ENCODE measurements at regions not wholly inside any gene's neighbourhood (a gene's known extent, or its start where the extent isn't known, plus 50 kb on each side); places are given as distances from the start of the nearest gene placed in this dataset.

DNA sequence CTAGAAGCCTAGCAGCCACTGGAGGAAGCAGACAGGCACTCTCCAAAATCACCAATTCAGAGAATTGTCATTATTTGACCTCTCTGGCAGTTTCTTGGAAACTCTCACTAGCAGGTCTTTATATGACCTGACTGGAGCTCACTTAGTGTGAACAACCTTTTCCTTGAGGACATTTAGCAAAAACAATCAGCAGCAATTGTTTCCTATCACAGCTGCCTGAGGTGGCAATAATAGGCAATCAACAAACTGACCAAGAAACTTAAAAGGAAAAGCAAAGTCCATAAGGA is 162.4 kb upstream of the STT3B start:
- Histone ChIP-seq H3K4me3 (ENCODE audit: low read depth, low read length) (no peak overlapping the region), H3K27ac (ENCODE audit: low read depth, low read length) (no peak overlapping the region), H3K9me3 (ENCODE audit: control insufficient read depth, insufficient read depth, low read length) (no peaks in the 10 kb centered on the region), H3K27me3 (ENCODE audit: control insufficient read depth, insufficient read depth, low read length) (no peaks in the 10 kb centered on the region)
- ChIA-PET POLR2A (no interaction called here), CTCF (no interaction called here)
- TF ChIP-seq CTCF (IDR thresholded peaks at IDR 0.05; ENCODE audit: low read depth, low read length) = no peak
- no peak for DNase-seq (ENCODE audit: low read depth, low spot score)

DNA sequence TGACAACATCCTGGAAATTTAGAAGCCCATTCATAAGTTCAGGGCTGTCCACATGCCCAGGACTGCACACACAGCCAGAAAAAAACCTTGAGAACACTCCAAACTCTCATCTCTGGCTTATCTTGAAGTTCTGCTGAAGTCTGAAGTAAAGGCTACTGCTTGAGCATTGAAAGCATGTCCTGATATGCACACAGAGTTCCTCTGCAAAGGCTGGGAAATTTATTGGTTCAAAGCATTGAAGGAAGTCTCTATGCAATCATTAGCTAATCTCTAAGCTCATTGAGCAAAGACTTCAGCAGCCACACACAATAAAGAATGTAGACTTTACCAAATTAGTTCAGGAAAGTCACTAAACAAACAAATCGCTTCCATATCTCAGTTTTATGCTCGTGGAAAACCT is 162.0 kb upstream of the STT3B start:
- Histone ChIP-seq H3K4me3 (ENCODE audit: low read depth, low read length) (no peak overlapping the region), H3K27me3 (ENCODE audit: control insufficient read depth, insufficient read depth, low read length) (no peaks in the 10 kb centered on the region), H3K27ac (ENCODE audit: low read depth, low read length) (no peak overlapping the region), H3K9me3 (ENCODE audit: control insufficient read depth, insufficient read depth, low read length) (no peaks in the 10 kb centered on the region)
- ChIA-PET CTCF (no interaction called here), POLR2A (no interaction called here)
- TF ChIP-seq CTCF (IDR thresholded peaks at IDR 0.05; ENCODE audit: low read depth, low read length) = no peak
- DNase-seq (ENCODE audit: low read depth, low spot score) = no peak

DNA sequence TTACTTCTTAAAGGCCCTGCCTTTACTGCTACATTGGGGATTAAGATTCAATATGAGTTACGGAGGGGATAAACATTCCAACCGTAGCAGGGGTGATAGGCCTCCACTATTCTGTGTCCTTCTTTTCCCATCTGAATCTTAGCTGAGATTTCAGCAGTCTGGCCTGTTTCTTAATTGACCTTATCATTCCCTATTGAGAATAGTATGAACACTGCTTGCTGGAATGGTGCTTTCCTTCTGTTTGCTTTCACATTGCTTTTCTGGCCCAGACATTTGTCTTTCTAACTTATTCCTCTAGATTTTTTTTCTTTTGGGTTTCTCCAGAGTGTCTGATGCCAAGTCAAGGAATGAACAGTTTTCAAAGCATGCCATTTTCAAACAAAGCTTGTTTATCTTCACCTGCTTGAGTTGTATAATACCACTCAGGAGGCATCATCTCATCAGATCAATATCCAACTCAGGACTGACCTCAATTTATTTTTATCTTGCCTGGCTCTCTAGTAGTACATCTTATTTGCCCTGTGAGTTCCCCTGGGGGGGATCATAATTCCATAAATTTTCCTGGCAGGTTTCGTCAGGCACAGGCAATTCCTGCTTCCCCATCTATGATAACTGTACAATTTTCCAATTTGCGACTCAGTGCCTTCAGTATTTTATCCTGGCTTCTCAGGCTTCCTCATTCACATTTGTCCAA is 161.1 kb upstream of the STT3B start:
- no peaks in the 10 kb centered on the region for H3K27me3 ChIP-seq (ENCODE audit: control insufficient read depth, insufficient read depth, low read length)
- DNase-seq (ENCODE audit: low read depth, low spot score) = no peak
- POLR2A ChIA-PET = no interaction called here

DNA sequence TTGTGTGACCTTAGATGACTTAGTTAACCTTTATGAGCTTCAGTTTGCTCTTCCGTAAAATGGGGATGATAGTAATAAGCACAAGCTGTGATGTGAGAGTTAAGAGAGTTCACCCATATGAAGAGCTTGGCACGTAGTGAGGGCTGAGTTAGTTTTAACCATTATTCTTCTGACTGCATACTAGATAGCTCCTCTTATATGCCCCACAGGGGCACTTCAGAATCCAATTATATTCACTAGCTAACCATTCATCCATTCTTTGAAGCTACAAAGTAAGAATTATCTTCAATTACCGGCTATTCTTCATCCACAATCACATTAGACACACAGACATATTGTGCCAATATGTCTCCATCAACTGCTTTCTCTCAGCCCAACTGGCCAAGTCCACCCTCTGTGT is 159.0 kb upstream of the STT3B start:
- H3K4me3 ChIP-seq (ENCODE audit: low read depth, low read length) = no peak overlapping the region
- H3K27ac ChIP-seq (ENCODE audit: low read depth, low read length) = no peak overlapping the region
- DNase-seq (ENCODE audit: low read depth, low spot score) = no peak
- TF ChIP-seq CTCF (IDR thresholded peaks at IDR 0.05; ENCODE audit: low read depth, low read length) = no peak
- no peaks in the 10 kb centered on the region for H3K27me3 ChIP-seq (ENCODE audit: control insufficient read depth, insufficient read depth, low read length)
- H3K9me3 ChIP-seq (ENCODE audit: control insufficient read depth, insufficient read depth, low read length) = no peaks in the 10 kb centered on the region
- CTCF ChIA-PET = interaction anchor here (0.9 kb wide), 1 partner anchor 8 kb away, joined by 3 read pairs; no protein-coding TSS in a partner anchor
- POLR2A ChIA-PET = no interaction called here

More for the DNA sequence above, 161.1 kb upstream of the STT3B start:
- TF ChIP-seq CTCF (IDR thresholded peaks at IDR 0.05; ENCODE audit: low read depth, low read length) = no peak
- CTCF ChIA-PET = no interaction called here
- H3K9me3 ChIP-seq (ENCODE audit: control insufficient read depth, insufficient read depth, low read length) = no peaks in the 10 kb centered on the region
- no peak overlapping the region for H3K27ac ChIP-seq (ENCODE audit: low read depth, low read length)
- H3K4me3 ChIP-seq (ENCODE audit: low read depth, low read length) = no peak overlapping the region

DNA sequence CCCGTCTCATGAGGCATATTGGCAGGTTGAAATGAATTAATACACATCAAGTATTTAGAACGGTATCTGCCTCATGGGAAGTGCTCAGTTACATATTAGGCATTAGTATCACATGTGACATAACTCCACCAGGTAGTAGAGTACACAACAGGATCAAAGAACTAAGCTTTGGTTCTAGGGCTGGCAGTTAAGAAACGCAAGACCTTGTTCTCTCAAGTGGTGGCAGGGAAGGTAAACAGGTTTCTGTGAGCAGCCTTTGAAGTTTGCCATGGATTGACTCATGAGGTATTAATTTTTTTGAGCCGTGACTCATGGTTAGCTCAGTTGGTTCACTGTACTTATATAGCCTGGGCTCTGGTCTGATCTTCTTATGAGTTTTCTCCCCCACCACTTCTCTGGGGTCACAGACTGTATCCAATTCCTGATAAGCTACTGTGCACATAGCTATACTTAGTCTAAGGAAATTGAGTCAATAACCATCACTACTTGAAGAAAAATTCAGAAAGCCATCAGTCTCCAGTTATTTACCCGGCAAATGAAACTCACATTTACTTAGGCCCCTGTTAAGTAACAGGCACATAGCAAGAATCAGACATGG is 155.6 kb upstream of the STT3B start:
- DNase-seq (ENCODE audit: low read depth, low spot score) = peak; percentile 44
- TF ChIP-seq CTCF (IDR thresholded peaks at IDR 0.05; ENCODE audit: low read depth, low read length) = no peak
- ChIA-PET POLR2A (interaction anchor here (0.6 kb wide), 1 partner anchor 155 kb away, joined by 3 read pairs; no protein-coding TSS in a partner anchor), CTCF (no interaction called here)
- H3K4me3 ChIP-seq (ENCODE audit: low read depth, low read length) = no peak overlapping the region
- no peaks in the 10 kb centered on the region for H3K9me3 ChIP-seq (ENCODE audit: control insufficient read depth, insufficient read depth, low read length)
- no peaks in the 10 kb centered on the region for H3K27me3 ChIP-seq (ENCODE audit: control insufficient read depth, insufficient read depth, low read length)
- no peak overlapping the region for H3K27ac ChIP-seq (ENCODE audit: low read depth, low read length)

All from AG04450 (cell line).